GM19324 (cell line): ENCODE measurements at regions not wholly inside any gene's neighbourhood (a gene's known extent, or its start where the extent isn't known, plus 50 kb on each side); places are given as distances from the start of the nearest gene placed in this dataset.
"Not testable (repeated sequence)": the region's sequence is repeated elsewhere in the genome, so short reads cannot be mapped to it uniquely, and the experiment has no call there.

Source experiments
- ATAC-seq: cut with Tn5 transposase; IDR thresholded peaks from one replicate; pipeline ENCODE4 v1.9.1; 2021; ENCODE audit warnings: mild to moderate bottlenecking, moderate library complexity; ENCODE audit not compliant: unreplicated experiment, low FRiP score

GRCh38 chr16:61030616-61031015 lies 1005.6 kb downstream of the CDH8 start:
- no peak for ATAC-seq

- ATAC-seq = no peak
Observed at GRCh38 chr16:61024180-61024900, 1011.9 kb downstream of the CDH8 start.

GRCh38 chr16:61014869-61015268 lies 1021.4 kb downstream of the CDH8 start:
- ATAC-seq = no peak

- no peak for ATAC-seq
Observed at GRCh38 chr16:61007694-61008093, 1028.5 kb downstream of the CDH8 start.

GRCh38 chr16:61005952-61006351 lies 1030.3 kb downstream of the CDH8 start:
- no peak for ATAC-seq

GRCh38 chr16:61002479-61003204 lies 1033.6 kb downstream of the CDH8 start:
- no peak for ATAC-seq

GRCh38 chr16:60991886-60992285 lies 1044.4 kb downstream of the CDH8 start:
- ATAC-seq = no peak

- no peak for ATAC-seq
Observed at GRCh38 chr16:60989592-60989991, 1046.6 kb downstream of the CDH8 start.

- ATAC-seq = no peak
Observed at GRCh38 chr16:60979119-60979518, 1057.1 kb downstream of the CDH8 start.

GRCh38 chr16:60949800-60950199 lies 1086.4 kb downstream of the CDH8 start:
- no peak for ATAC-seq

GRCh38 chr16:60945225-60945624 lies 1091.0 kb downstream of the CDH8 start:
- no peak for ATAC-seq

GRCh38 chr16:60936189-60936588 lies 1100.0 kb downstream of the CDH8 start:
- ATAC-seq = not testable (repeated sequence)

GRCh38 chr16:60932600-60932999 lies 1103.6 kb downstream of the CDH8 start:
- ATAC-seq = no peak

GRCh38 chr16:60930291-60930690 lies 1105.9 kb downstream of the CDH8 start:
- ATAC-seq = no peak

- no peak for ATAC-seq
Observed at GRCh38 chr16:60922920-60923319, 1113.3 kb downstream of the CDH8 start.

GRCh38 chr16:60914334-60914733 lies 1121.9 kb downstream of the CDH8 start:
- ATAC-seq = no peak

- ATAC-seq = no peak
Observed at GRCh38 chr16:60907645-60908044, 1128.6 kb downstream of the CDH8 start.

- no peak for ATAC-seq
Observed at GRCh38 chr16:60905811-60906210, 1130.4 kb downstream of the CDH8 start.

GRCh38 chr16:60902114-60902513 lies 1134.1 kb downstream of the CDH8 start:
- no peak for ATAC-seq

GRCh38 chr16:60882816-60883215 lies 1153.4 kb downstream of the CDH8 start:
- ATAC-seq = no peak

- ATAC-seq = no peak
Observed at GRCh38 chr16:60852635-60853034, 1183.6 kb downstream of the CDH8 start.

GRCh38 chr16:60821661-60822060 lies 1214.6 kb downstream of the CDH8 start:
- ATAC-seq = no peak
